SK-N-SH treated with all-trans-retinoic acid at 6 μM for 48 hours (cell line): ENCODE measurements at regions not wholly inside any gene's neighbourhood (a gene's known extent, or its start where the extent isn't known, plus 50 kb on each side); places are given as distances from the start of the nearest gene placed in this dataset.

Experiments used
- ATAC-seq: fragments of 200-7000 bp; cut with Tn5 transposase; 3 replicates; pipeline ENCODE4 v1.9.1; 2020; ENCODE audit warnings: mild to moderate bottlenecking, moderate library complexity
- ARNTL ChIP-seq: fragments of 450-650 bp; formaldehyde crosslinking; IDR thresholded peaks from 2 replicates; pipeline ENCODE4 v1.5.0; 2020; ENCODE audit warnings: low read depth, mild to moderate bottlenecking, moderate library complexity, borderline replicate concordance
- BACH2 ChIP-seq: fragments of 250-450 bp; sonication (Bioruptor Pico); IDR thresholded peaks from 2 replicates; pipeline ENCODE4 v1.9.0; 2021; ENCODE audit warnings: mild to moderate bottlenecking, borderline replicate concordance
- CREB5 ChIP-seq: fragments of 250-450 bp; sonication (Bioruptor Pico); IDR thresholded peaks from 2 replicates; pipeline ENCODE4 v1.5.1; 2020; ENCODE audit warnings: low read depth, mild to moderate bottlenecking, moderate library complexity
- CSDC2 ChIP-seq: fragments of 250-450 bp; sonication (Bioruptor Pico); IDR thresholded peaks from 2 replicates; pipeline ENCODE4 v1.5.0; 2020; ENCODE audit warnings: mild to moderate bottlenecking, moderate library complexity
- ESRRG ChIP-seq: fragments of 250-450 bp; sonication (Bioruptor Pico); IDR thresholded peaks from 2 replicates; pipeline ENCODE4 v1.6.1; 2021; ENCODE audit warnings: mild to moderate bottlenecking
- ISL1 ChIP-seq: fragments of 250-450 bp; sonication (Bioruptor Pico); IDR thresholded peaks from 2 replicates; pipeline ENCODE4 v2.1.2; 2022; ENCODE audit warnings: mild to moderate bottlenecking, moderate library complexity
- OSR1 ChIP-seq: fragments of 250-450 bp; sonication (Bioruptor Pico); IDR thresholded peaks from 2 replicates; pipeline ENCODE4 v1.8.0; 2022; ENCODE audit warnings: moderate library complexity, mild to moderate bottlenecking, inconsistent platforms
- POU6F1 ChIP-seq: fragments of 250-450 bp; sonication (Bioruptor Pico); IDR thresholded peaks from 2 replicates; pipeline ENCODE4 v1.8.0; 2021; ENCODE audit warnings: low read depth, mild to moderate bottlenecking, moderate library complexity, borderline replicate concordance
- PPARA ChIP-seq: fragments of 250-450 bp; sonication (Bioruptor Pico); IDR thresholded peaks from 2 replicates; pipeline ENCODE4 v1.5.0; 2020; ENCODE audit warnings: mild to moderate bottlenecking, borderline replicate concordance
- RARB ChIP-seq: fragments of 250-450 bp; sonication (Bioruptor Pico); IDR thresholded peaks from 2 replicates; pipeline ENCODE4 v1.8.0; 2021; ENCODE audit warnings: mild to moderate bottlenecking, moderate library complexity
- SNAI2 ChIP-seq: fragments of 250-450 bp; sonication (Bioruptor Pico); IDR thresholded peaks from 2 replicates; pipeline ENCODE4 v1.5.0; 2020; ENCODE audit warnings: mild to moderate bottlenecking, moderate library complexity
- TOX ChIP-seq: fragments of 250-450 bp; sonication (Bioruptor Pico); IDR thresholded peaks from 2 replicates; pipeline ENCODE4 v1.8.0; 2021; ENCODE audit warnings: mild to moderate bottlenecking, moderate library complexity, borderline replicate concordance
- ZC3H10 ChIP-seq: fragments of 250-450 bp; sonication (Bioruptor Pico); IDR thresholded peaks from 2 replicates; pipeline ENCODE4 v1.5.1; 2021; ENCODE audit warnings: mild to moderate bottlenecking, moderate library complexity
- ZNF565 ChIP-seq: fragments of 450-650 bp; formaldehyde crosslinking; conservative IDR thresholded peaks from 2 replicates; pipeline ENCODE4 v1.5.0; 2020; ENCODE audit warnings: low read depth, mild to moderate bottlenecking, moderate library complexity
- ZNF70 ChIP-seq: fragments of 450-650 bp; formaldehyde crosslinking; IDR thresholded peaks from 2 replicates; pipeline ENCODE4 v1.5.0; 2020; ENCODE audit warnings: mild to moderate bottlenecking, moderate library complexity
- ZNF8 ChIP-seq: fragments of 450-650 bp; formaldehyde crosslinking; IDR thresholded peaks from 2 replicates; pipeline ENCODE4 v1.5.0; 2020; ENCODE audit warnings: mild to moderate bottlenecking, moderate library complexity
- TF ChIP-seq, protein P1 (sequence below): fragments of 250-450 bp; sonication (Bioruptor Pico); IDR thresholded peaks from 2 replicates; pipeline ENCODE4 v1.8.0; 2020; ENCODE audit warnings: mild to moderate bottlenecking, moderate library complexity, borderline replicate concordance
- TF ChIP-seq, protein P2 (sequence below): fragments of 250-450 bp; sonication (Bioruptor Pico); IDR thresholded peaks from 2 replicates; pipeline ENCODE4 v1.5.0; 2020; ENCODE audit warnings: mild to moderate bottlenecking, moderate library complexity

- no peak for ATAC-seq
- TF ChIP-seq PPARA (CRISPR knock-in tag) (no peak), POU6F1 (CRISPR knock-in tag) (no peak), BACH2 (no peak), ESRRG (CRISPR knock-in tag) (no peak), ZNF70 (CRISPR knock-in tag) (no peak), ZC3H10 (no peak), TOX (no peak), ZNF8 (CRISPR knock-in tag) (no peak), RARB (CRISPR knock-in tag) (no peak), CSDC2 (CRISPR knock-in tag) (no peak)
- TF ChIP-seq, protein P1, sequence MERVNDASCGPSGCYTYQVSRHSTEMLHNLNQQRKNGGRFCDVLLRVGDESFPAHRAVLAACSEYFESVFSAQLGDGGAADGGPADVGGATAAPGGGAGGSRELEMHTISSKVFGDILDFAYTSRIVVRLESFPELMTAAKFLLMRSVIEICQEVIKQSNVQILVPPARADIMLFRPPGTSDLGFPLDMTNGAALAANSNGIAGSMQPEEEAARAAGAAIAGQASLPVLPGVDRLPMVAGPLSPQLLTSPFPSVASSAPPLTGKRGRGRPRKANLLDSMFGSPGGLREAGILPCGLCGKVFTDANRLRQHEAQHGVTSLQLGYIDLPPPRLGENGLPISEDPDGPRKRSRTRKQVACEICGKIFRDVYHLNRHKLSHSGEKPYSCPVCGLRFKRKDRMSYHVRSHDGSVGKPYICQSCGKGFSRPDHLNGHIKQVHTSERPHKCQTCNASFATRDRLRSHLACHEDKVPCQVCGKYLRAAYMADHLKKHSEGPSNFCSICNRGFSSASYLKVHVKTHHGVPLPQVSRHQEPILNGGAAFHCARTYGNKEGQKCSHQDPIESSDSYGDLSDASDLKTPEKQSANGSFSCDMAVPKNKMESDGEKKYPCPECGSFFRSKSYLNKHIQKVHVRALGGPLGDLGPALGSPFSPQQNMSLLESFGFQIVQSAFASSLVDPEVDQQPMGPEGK (CRISPR knock-in tag) = no peak
- TF ChIP-seq, protein P2, sequence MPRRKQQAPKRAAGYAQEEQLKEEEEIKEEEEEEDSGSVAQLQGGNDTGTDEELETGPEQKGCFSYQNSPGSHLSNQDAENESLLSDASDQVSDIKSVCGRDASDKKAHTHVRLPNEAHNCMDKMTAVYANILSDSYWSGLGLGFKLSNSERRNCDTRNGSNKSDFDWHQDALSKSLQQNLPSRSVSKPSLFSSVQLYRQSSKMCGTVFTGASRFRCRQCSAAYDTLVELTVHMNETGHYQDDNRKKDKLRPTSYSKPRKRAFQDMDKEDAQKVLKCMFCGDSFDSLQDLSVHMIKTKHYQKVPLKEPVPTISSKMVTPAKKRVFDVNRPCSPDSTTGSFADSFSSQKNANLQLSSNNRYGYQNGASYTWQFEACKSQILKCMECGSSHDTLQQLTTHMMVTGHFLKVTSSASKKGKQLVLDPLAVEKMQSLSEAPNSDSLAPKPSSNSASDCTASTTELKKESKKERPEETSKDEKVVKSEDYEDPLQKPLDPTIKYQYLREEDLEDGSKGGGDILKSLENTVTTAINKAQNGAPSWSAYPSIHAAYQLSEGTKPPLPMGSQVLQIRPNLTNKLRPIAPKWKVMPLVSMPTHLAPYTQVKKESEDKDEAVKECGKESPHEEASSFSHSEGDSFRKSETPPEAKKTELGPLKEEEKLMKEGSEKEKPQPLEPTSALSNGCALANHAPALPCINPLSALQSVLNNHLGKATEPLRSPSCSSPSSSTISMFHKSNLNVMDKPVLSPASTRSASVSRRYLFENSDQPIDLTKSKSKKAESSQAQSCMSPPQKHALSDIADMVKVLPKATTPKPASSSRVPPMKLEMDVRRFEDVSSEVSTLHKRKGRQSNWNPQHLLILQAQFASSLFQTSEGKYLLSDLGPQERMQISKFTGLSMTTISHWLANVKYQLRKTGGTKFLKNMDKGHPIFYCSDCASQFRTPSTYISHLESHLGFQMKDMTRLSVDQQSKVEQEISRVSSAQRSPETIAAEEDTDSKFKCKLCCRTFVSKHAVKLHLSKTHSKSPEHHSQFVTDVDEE = no peak
Measured at GRCh38 chr5:93299681-93300308, 281.2 kb downstream of the NR2F1-AS1 start.

DNA sequence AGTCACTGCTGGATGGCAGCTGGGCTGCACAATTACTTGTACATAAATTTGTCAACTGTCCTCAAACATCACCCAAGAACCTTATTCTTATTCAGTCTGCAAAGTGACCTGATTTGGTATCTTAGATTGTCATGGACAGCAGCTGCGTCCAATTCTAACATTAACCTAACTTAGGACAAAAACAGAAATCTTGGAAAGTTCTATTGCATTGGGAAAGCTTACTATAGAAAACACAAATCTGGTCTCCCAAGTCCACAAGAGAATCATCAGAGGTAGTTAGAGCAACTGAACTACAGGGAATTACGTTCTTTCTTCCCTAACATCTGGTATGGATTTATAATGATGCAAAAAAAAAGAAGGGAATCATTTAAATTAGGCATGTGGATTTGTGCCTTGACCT is 283.9 kb downstream of the NR2F1-AS1 start:
- no peak for ATAC-seq
- TF ChIP-seq CSDC2 (CRISPR knock-in tag) (no peak), ARNTL (no peak), SNAI2 (CRISPR knock-in tag) (no peak), TOX (no peak), CREB5 (CRISPR knock-in tag) (no peak), ZNF565 (CRISPR knock-in tag) (no peak), ZNF8 (CRISPR knock-in tag) (no peak), ISL1 (CRISPR knock-in tag) (no peak), ZNF70 (CRISPR knock-in tag) (no peak), ZC3H10 (no peak)
- TF ChIP-seq, protein P2 = no peak

GRCh38 chr5:93296338-93296737 is 284.7 kb downstream of the NR2F1-AS1 start:
- TF ChIP-seq ARNTL = no peak
- no peak for TF ChIP-seq OSR1 (CRISPR knock-in tag)
- TF ChIP-seq POU6F1 (CRISPR knock-in tag) = no peak
- TF ChIP-seq, protein P1 (CRISPR knock-in tag) = no peak
- no peak for TF ChIP-seq CREB5 (CRISPR knock-in tag)
- no peak for TF ChIP-seq ZC3H10
- ATAC-seq = no peak
